Stimulated activated CD4-positive, alpha-beta T cell treated with anti-CD3 and anti-CD28 coated beads, TNF-alpha, amount 100 ng/mL, for 48 hours (primary cell): ENCODE measurements at regions not wholly inside any gene's neighbourhood (a gene's known extent, or its start where the extent isn't known, plus 50 kb on each side); places are given as distances from the start of the nearest gene placed in this dataset.
"Not testable (repeated sequence)": the region's sequence is repeated elsewhere in the genome, so short reads cannot be mapped to it uniquely, and the experiment has no call there.

Experiments
- DNase-seq, 3 donors: peaks; one replicate each; pipeline ENCODE4 v3.0.0-alpha.2; 2020; ENCODE audit warnings: low read depth in 3 of 3

- DNase-seq, result no peak
Measured at GRCh38 chr21:35402061-35402460, 353.0 kb upstream of the RUNX1 start.

GRCh38 chr21:35401476-35401875, 352.4 kb upstream of the RUNX1 start:
- DNase-seq, result no peak

DNA sequence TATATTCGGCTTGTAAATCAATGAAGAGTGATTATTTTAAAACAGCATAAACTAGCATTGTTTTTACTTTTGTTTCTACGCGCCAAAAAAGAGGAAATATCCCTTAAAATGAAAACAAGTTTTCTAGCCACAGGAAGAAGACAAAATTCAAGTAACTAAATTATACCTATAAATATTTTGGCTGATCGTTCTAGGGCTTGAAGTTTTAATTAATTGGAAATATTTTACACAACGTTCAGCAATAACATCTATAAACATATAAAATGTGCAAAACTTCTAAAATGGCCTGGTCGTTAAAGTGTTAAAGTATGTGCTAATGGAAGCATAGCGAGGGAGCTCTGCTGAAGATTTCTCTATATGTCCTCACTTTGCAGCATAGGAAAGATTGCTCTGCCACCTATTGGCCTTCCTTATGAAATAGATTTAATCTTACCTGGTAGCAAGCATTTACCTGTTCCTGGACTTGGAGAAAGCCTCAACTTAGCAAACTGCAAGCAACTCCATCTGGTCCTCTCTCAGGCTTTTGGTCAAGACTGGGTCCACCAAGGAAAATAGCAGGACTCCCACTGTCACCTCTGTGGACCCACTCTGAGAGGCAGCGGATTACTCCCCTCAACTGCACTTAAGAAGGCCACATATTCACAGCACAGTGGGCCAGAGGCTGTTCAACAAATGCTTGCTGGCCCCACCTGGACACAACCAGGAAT, 351.3 kb upstream of the RUNX1 start:
- peak in 1 of 3 donors; percentile 24 for DNase-seq

DNA sequence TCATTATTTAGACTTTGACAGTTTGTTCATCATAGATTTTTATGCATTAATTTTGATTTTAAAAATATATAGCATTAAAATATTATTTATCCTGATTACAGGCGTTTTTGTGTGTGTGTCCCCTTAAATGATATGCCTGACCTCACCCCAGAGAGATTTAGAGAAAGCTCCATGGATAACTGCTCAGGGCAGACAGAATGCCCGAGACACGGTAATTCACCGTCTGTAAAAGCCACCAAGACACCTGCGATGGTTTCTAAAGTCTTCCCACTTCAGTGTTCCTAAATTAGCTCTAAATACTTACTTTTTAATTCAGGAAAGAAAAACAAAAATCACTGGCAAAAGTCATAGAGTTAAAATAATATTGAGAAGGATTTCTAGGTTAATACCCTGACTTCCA, 350.6 kb upstream of the RUNX1 start:
- DNase-seq, result no peak

DNA sequence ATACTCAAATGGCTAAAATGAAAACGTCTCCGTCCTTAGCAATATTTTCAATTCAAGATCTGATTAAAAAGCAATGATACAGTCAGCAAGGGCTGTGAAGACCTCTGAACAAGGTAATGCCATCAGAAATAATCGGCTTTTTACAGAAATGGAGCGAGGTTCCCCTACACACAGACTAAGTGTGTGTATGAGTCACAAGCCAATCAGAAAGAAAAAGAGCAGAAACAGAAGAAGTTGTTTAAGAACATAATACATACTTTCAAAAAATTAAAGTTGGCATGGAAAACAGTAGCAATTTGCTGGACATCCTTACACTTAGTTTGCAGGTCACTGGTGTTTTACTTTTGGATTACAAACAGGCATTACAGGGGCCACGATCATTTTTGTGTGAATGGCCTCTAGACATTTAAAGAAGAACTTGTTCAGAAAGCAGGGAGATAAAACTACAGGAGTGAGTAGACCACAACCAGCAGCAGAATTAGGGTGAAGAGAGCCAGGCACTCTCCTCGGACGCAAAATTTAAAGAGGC, 350.0 kb upstream of the RUNX1 start:
- DNase-seq, result no peak

DNA sequence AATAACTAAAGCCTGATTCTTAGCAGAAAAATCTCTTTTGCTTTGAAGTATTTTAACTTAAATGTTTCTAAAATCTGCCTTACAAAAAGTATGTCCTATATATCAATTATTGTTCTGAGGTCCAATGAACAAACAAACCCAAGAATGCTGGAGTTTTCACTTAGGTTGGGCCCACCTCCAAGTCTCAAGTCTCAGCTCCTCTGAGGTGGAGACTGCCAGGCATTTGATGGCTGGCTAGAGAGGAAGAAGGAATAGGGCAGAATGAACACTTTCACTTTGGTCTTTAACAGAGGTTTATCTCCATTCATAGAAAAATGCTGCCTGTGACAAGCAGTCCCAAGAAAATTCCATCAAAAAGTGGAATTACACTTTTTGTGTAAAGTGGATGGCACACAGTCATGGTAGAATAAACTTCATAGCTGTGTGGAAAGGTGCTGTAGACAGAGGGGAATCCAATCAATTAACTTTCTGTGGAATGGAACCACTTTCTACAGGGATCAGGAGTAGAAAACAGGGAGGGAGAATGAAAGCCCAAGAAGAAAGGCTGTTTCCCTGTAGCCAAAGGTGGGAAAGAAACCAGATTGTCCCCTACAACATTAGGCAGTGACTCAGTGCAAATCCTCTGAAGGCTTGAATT, 349.4 kb upstream of the RUNX1 start:
- no peak for DNase-seq

GRCh38 chr21:35397781-35398180, 348.7 kb upstream of the RUNX1 start:
- no peak for DNase-seq

DNA sequence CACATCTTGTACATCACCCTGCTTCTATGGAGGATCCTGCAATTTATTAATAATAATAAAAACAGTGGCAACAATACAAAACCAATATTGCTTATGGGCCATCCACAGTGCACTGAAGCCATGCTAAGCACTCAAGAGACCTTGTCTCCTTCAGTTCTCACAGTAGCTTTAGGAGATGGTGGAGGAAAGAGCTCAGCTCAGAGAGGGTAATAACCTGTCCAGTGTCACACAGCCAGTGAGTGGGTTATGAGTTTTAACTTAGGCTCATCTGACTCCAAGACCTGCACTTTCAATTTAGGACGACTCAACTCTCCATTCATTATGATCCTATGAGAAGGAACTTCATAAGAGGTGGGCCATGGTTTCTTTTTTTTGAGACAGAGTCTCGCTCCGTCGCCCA, 347.6 kb upstream of the RUNX1 start:
- no peak for DNase-seq

DNA sequence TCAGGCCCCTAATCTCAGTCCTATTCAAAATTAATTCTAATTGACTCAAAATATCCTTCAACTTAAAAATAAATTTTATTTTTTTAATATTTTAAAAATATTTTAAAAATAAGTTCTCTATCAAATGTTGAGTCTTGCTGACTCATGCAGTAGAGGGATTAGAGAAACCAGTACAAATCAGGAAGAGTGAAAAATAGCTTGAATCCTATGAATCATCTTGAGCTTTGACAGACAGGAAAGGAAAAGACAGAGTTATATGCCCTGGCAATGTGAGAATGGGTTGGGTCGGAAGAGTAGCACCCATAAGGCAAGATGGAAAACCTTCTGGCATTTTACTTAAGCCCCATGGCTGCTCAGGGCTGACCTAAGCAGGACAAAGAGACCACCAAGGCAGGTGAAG, 346.6 kb upstream of the RUNX1 start:
- DNase-seq, result no peak

GRCh38 chr21:35394634-35395369, 345.7 kb upstream of the RUNX1 start:
- no peak for DNase-seq

- no peak for DNase-seq
Measured at GRCh38 chr21:35394049-35394448, 344.9 kb upstream of the RUNX1 start.

DNA sequence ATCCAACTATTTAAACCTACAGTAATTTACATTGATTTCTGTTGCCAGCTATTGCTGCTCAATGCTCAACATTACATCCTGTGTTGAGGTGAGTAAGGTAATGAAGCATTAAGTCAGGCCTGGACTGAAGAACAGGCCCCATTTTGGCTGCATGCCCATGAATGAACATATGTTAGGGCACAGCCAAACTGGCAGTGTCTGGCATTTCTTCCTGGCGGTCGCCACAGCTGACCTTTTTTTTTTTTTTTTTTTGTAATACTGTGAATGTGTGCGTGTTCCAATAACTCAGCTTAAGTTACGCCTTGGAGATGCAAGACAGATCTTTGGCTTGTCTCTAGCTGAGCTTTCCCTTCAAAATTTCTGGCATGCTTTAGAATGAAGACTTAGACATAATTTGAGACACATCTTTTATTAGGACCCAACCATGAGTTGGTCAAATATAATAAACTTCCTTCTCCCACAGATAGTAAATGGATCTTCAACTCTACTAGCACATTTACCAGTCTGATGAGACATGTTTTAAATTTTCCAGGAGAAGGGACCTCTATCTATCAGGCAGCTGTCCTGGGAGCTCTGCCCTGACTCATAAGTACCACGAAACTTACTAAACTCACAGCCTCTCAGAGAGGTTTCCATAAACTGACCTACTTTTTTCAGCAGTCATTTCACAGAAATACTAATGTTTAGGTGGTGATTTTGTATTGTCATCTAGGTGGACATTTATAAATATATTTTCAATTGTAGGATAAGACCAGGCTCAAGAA, 341.1 kb upstream of the RUNX1 start:
- DNase-seq, result no peak

DNA sequence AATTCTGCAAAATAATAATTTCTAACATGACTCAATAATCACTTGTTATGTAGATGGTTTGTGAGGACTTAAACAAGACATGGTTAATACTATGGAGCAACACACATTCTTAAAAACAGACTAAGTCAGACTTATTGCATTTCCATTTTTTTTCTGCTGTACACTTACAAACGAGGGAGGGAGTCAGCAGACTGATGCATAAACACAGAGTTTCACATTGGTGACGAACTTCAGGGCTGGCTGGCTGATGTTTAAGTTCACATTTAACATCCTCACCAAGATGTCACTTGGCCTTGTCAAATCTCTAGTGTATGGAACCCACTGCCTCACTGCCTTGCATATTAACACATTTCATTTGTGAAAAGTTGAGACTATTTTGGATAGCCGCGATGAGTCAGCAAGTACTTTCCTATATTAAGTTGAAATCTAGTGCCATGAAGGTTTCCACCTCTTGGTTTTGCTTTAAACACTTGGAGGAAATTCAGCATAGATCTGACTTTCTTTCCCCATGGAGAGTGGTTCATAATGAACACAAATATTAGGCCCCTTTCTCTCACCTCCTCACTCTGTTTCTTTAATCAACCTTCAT, 337.5 kb upstream of the RUNX1 start:
- DNase-seq, result no peak

DNA sequence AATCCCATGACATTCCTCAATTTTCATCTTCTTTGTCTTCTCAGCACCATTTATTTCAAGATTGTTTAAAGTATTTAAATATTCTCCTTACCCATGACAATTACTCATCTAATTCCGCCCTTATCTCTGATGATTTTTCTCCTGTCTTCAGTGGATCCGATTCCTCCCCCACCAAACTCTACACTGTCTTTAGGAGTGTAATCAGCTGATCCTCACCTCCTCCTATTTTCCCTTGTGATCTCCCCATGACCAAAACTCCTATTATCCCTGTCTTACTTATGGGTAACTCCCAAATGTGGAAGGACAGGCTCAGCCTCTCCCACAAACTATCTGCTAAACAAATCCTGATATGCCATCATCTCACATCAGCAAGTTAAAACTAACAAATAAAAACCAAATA, 335.3 kb upstream of the RUNX1 start:
- DNase-seq, result no peak

GRCh38 chr21:35382696-35383095, 333.6 kb upstream of the RUNX1 start:
- no peak for DNase-seq

- no peak for DNase-seq
Measured at GRCh38 chr21:35381743-35382310, 332.7 kb upstream of the RUNX1 start.

- DNase-seq, result not testable (repeated sequence)
Measured at GRCh38 chr21:35380304-35380703, 331.2 kb upstream of the RUNX1 start.

GRCh38 chr21:35378881-35379280, 329.8 kb upstream of the RUNX1 start:
- no peak for DNase-seq

- DNase-seq, result no peak
Measured at GRCh38 chr21:35377505-35378090, 328.5 kb upstream of the RUNX1 start.

GRCh38 chr21:35376406-35377135, 327.5 kb upstream of the RUNX1 start:
- no peak for DNase-seq
